ENCODE measurements at regions not wholly inside any gene's neighbourhood (a gene's known extent, or its start where the extent isn't known, plus 50 kb on each side); places are given as distances from the start of the nearest gene placed in this dataset.

DNA sequence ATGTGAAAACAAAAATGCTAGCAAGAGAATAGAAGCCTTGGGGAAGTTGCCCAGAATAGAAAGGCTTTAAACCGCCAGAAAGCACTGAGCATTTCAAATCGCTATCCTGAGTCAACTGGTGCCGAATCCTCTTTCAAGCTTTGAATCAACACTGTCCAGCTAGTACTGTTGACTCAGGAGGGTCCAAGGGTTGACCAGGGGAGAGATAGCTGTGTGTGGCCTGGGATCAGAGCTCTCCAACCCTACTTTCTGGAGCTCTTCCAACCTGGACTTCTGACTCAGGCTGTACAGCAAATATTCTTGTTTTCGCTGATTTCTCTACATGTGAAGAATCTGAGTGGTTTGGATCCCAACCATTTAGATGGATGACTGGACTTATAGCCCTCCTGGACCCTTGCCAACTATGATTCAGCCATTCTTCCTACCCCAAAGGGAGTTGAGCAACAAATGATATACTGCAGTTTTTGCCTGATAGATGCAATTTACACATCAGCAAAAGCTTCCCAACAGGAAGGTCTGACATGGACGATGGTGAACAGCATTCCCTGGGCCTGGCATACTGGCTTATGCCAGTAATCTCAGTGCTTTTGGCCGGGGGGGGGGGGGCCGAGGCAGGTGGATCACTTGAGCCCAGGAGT, 154.0 kb upstream of the SDK2 start:
- H3K27ac ChIP-seq: peak overlapping the region in 1 of 4 donors; percentile 8
- no peaks in the 10 kb centered on the region for H3K9me3 ChIP-seq
- peak; percentile 21 for DNase-seq

DNA sequence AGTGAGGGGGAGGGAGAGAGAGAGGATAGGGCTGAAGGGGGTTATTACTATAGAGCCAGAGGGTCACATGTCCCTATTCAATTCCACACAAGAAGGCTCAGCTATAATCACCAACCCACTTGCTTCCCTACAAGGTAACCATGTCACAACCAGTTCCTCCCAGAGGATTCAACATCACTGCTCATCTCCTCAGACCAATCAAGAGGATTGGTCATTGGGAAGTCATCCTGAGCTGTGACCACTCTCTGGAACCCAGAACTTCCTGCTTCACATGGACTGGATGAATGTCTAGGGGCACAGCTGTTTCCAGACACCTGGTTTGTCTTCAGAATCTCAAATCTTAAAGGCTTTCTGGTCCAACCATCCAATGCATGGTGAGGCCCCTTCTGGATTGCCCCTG, 154.9 kb upstream of the SDK2 start:
- Histone ChIP-seq H3K9me3 (no peaks in the 10 kb centered on the region), H3K27me3 (peaks cover 7% of the 10 kb centered on the region), H3K36me3 (no peaks in the 10 kb centered on the region), H3K4me1 (peaks cover 0 to 15% (median 4%) of the 10 kb centered on the region in 4 donors), H3K4me3 (no peak overlapping the region), H3K27ac (no peak overlapping the region)
- DNase-seq: no peak
- intact Hi-C loops (cut with DNase I; ENCODE audit: low total_unique reads): no loop called here
- in situ Hi-C loops (cut with MboI; ENCODE audit: low pct_ligation_motif_present in 1 of 4, low pct_unique_long_range_greater_than_20kb in 1 of 4, low sequenced_read_pairs in 3 of 4): no loop called here
- no peak for TF ChIP-seq POLR2A (IDR thresholded peaks at IDR 0.05)
- TF ChIP-seq POLR2AphosphoS5 (IDR thresholded peaks at IDR 0.05): no peak
- no peak for TF ChIP-seq EP300 (IDR thresholded peaks at IDR 0.05; ENCODE audit: low read depth)
- TF ChIP-seq, protein P1, sequence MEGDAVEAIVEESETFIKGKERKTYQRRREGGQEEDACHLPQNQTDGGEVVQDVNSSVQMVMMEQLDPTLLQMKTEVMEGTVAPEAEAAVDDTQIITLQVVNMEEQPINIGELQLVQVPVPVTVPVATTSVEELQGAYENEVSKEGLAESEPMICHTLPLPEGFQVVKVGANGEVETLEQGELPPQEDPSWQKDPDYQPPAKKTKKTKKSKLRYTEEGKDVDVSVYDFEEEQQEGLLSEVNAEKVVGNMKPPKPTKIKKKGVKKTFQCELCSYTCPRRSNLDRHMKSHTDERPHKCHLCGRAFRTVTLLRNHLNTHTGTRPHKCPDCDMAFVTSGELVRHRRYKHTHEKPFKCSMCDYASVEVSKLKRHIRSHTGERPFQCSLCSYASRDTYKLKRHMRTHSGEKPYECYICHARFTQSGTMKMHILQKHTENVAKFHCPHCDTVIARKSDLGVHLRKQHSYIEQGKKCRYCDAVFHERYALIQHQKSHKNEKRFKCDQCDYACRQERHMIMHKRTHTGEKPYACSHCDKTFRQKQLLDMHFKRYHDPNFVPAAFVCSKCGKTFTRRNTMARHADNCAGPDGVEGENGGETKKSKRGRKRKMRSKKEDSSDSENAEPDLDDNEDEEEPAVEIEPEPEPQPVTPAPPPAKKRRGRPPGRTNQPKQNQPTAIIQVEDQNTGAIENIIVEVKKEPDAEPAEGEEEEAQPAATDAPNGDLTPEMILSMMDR (IDR thresholded peaks at IDR 0.05): no peak

More for the DNA sequence above, 154.0 kb upstream of the SDK2 start:
- in situ Hi-C loops (cut with MboI; ENCODE audit: low pct_ligation_motif_present in 1 of 4, low pct_unique_long_range_greater_than_20kb in 1 of 4, low sequenced_read_pairs in 3 of 4) (no loop called here), intact Hi-C loops (cut with DNase I; ENCODE audit: low total_unique reads) (no loop called here)
- Histone ChIP-seq H3K4me1 (peaks cover 0 to 15% (median 4%) of the 10 kb centered on the region in 4 donors), H3K36me3 (no peaks in the 10 kb centered on the region), H3K27me3 (peaks cover 6% of the 10 kb centered on the region), H3K4me3 (no peak overlapping the region)
- 47% methylated on average over 7 of the region's 7 CpGs; no CpG with 5 or more reads in 1 of the 2 donors for WGBS, 2 donors (ENCODE audit: low coverage in 1 of 2)
- TF ChIP-seq POLR2A (IDR thresholded peaks at IDR 0.05) (no peak), EP300 (IDR thresholded peaks at IDR 0.05; ENCODE audit: low read depth) (no peak), POLR2AphosphoS5 (IDR thresholded peaks at IDR 0.05) (no peak)
- TF ChIP-seq, protein P1 (IDR thresholded peaks at IDR 0.05): no peak

GRCh38 chr17:73799781-73800627, 155.8 kb upstream of the SDK2 start:
- H3K36me3 ChIP-seq: no peaks in the 10 kb centered on the region
- no peak overlapping the region for H3K27ac ChIP-seq
- WGBS, 2 donors (ENCODE audit: low coverage in 1 of 2): 89% methylated on average over 7 of the region's 7 CpGs; no CpG with 5 or more reads in 1 of the 2 donors
- H3K4me3 ChIP-seq: no peak overlapping the region
- H3K27me3 ChIP-seq: peaks cover 7% of the 10 kb centered on the region
- H3K9me3 ChIP-seq: no peaks in the 10 kb centered on the region
- intact Hi-C loops (cut with DNase I; ENCODE audit: low total_unique reads) (no loop called here), in situ Hi-C loops (cut with MboI; ENCODE audit: low pct_ligation_motif_present in 1 of 4, low pct_unique_long_range_greater_than_20kb in 1 of 4, low sequenced_read_pairs in 3 of 4) (no loop called here)
- TF ChIP-seq EP300 (IDR thresholded peaks at IDR 0.05; ENCODE audit: low read depth): no peak
- no peak for TF ChIP-seq POLR2A (IDR thresholded peaks at IDR 0.05)
- TF ChIP-seq, protein P1 (IDR thresholded peaks at IDR 0.05): no peak
- TF ChIP-seq POLR2AphosphoS5 (IDR thresholded peaks at IDR 0.05): no peak
- peaks cover 0 to 15% (median 4%) of the 10 kb centered on the region in 4 donors for H3K4me1 ChIP-seq
- DNase-seq: no peak

GRCh38 chr17:73800893-73801292, 156.6 kb upstream of the SDK2 start:
- DNase-seq: no peak
- peaks cover 0 to 15% (median 4%) of the 10 kb centered on the region in 4 donors for H3K4me1 ChIP-seq
- no peaks in the 10 kb centered on the region for H3K9me3 ChIP-seq
- TF ChIP-seq EP300 (IDR thresholded peaks at IDR 0.05; ENCODE audit: low read depth) (no peak), POLR2A (IDR thresholded peaks at IDR 0.05) (no peak)
- in situ Hi-C loops (cut with MboI; ENCODE audit: low pct_ligation_motif_present in 1 of 4, low pct_unique_long_range_greater_than_20kb in 1 of 4, low sequenced_read_pairs in 3 of 4) (no loop called here), intact Hi-C loops (cut with DNase I; ENCODE audit: low total_unique reads) (no loop called here)
- no peak overlapping the region for H3K27ac ChIP-seq
- H3K27me3 ChIP-seq: peaks cover 7% of the 10 kb centered on the region
- H3K36me3 ChIP-seq: no peaks in the 10 kb centered on the region
- 74% methylated on average over 8 of the region's 8 CpGs; no CpG with 5 or more reads in 1 of the 2 donors for WGBS, 2 donors (ENCODE audit: low coverage in 1 of 2)
- no peak overlapping the region for H3K4me3 ChIP-seq

All from transverse colon (tissue), 4 donors.